HCT116 (cell line): ENCODE measurements at regions not wholly inside any gene's neighbourhood (a gene's known extent, or its start where the extent isn't known, plus 50 kb on each side); places are given as distances from the start of the nearest gene placed in this dataset.

ENCODE experiments used
- ATAC-seq: fragments of 200-7000 bp; cut with Tn5 transposase; 2 replicates; pipeline ENCODE4 v1.9.1; 2020; ENCODE audit warnings: mild to moderate bottlenecking, moderate library complexity
- BruUV-seq: library from RNA; stranded (reverse); fragments of 400-500 nt; replicated peaks from 2 replicates; lab custom pipeline; 2021; lab: Mats Ljungman, UMichigan
- CTCF ChIA-PET: fragments of 300-600 bp; sonication (Branson Sonifier 250); formaldehyde crosslinking; loops from one replicate; lab custom pipeline; 2021; ENCODE audit warnings: antibody characterized with exemption; lab: Charles Lee
- POLR2A ChIA-PET: fragments of 300-600, 350-600 bp; sonication (Branson Sonifier 250); formaldehyde crosslinking; loops from one replicate; lab custom pipeline; 2021; ENCODE audit warnings: antibody characterized with exemption; lab: Charles Lee
- RAD21 ChIA-PET, 2 experiments: fragments of 300-600 bp; sonication (Branson Sonifier 250); formaldehyde crosslinking; loops; one replicate each; lab custom pipeline; 2023; ENCODE audit warnings: low total read pairs in 2 of 2; ENCODE audit not compliant: uncharacterized antibody in 2 of 2, unreplicated experiment in 2 of 2, low non-redundant PET in 1 of 2; lab: Charles Lee
- DNase-seq: peaks from one replicate; pipeline ENCODE4 v3.0.0-alpha.2; 2010; ENCODE audit warnings: low read depth, low spot score
- H2AFZ ChIP-seq: fragments of 200-600 bp; shearing (Covaris generic), sonication (generic); 2 replicates; pipeline ENCODE4 v1.6.1; 2017; ENCODE audit warnings: low read depth, mixed run types, mixed read lengths, antibody characterized with exemption, low read length; ENCODE audit not compliant: poor library complexity, severe bottlenecking
- H3K27ac ChIP-seq: 2 replicates; pipeline ENCODE4 v1.5.1; 2012; ENCODE audit warnings: low read depth, low read length
- H3K27me3 ChIP-seq: fragments of 200-600 bp; sonication (generic); 2 replicates; pipeline ENCODE4 v1.6.1; 2016; ENCODE audit warnings: mixed run types, low read length, mixed read lengths; ENCODE audit not compliant: insufficient read depth
- H3K36me3 ChIP-seq, 2 experiments: fragments of 200-500 bp in 1 of 2; fragments of 200-600 bp in 1 of 2; sonication (Bioruptor generic) in 1 of 2; sonication (generic) in 1 of 2; 2 replicates each; pipeline versions ENCODE4 v1.5.1 to v1.6.1; 2014 to 2016; ENCODE audit warnings: low read length in 2 of 2, inconsistent platforms in 1 of 2, mixed read lengths in 1 of 2, mixed run types in 1 of 2; ENCODE audit not compliant: insufficient read depth in 2 of 2, control insufficient read depth in 1 of 2
- H3K4me1 ChIP-seq, 2 experiments: fragments of 200-600 bp in 1 of 2; sonication (generic) in 1 of 2; 2 replicates each; pipeline versions ENCODE4 v1.5.1 to v1.6.1; 2012 to 2017; ENCODE audit warnings: low read length in 2 of 2, inconsistent platforms in 1 of 2, mild to moderate bottlenecking in 1 of 2, mixed read lengths in 1 of 2, mixed run types in 1 of 2, moderate library complexity in 1 of 2; ENCODE audit not compliant: insufficient read depth in 2 of 2, control insufficient read depth in 1 of 2
- H3K4me2 ChIP-seq: fragments of 200-600 bp; sonication (generic); 2 replicates; pipeline ENCODE4 v1.6.1; 2017; ENCODE audit warnings: mixed run types, low read length, mixed read lengths
- H3K4me3 ChIP-seq, 2 experiments: fragments of 200-600 bp in 1 of 2; sonication (generic) in 1 of 2; replicated peaks in 1 of 2; 2 replicates each; pipeline ENCODE4 v1.5.1; 2011 to 2016; ENCODE audit warnings: low read length in 2 of 2, control low read depth in 1 of 2, low read depth in 1 of 2, mild to moderate bottlenecking in 1 of 2, mixed read lengths in 1 of 2, mixed run types in 1 of 2
- H3K79me2 ChIP-seq: fragments of 200-600 bp; sonication (generic); 2 replicates; pipeline ENCODE4 v1.6.1; 2017; ENCODE audit warnings: mild to moderate bottlenecking, mixed run types, low read length, moderate library complexity, mixed read lengths; ENCODE audit not compliant: insufficient read depth
- H3K9ac ChIP-seq: fragments of 200-600 bp; sonication (generic); 2 replicates; pipeline ENCODE4 v1.6.1; 2016; ENCODE audit warnings: low read length, mixed read lengths
- H3K9me2 ChIP-seq: fragments of 200-600 bp; sonication (generic), shearing (Covaris generic); 2 replicates; pipeline ENCODE4 v1.6.1; 2017; ENCODE audit warnings: mixed run types, mild to moderate bottlenecking, moderate library complexity; ENCODE audit not compliant: insufficient read depth
- H3K9me3 ChIP-seq, 2 experiments: fragments of 200-500 bp in 1 of 2; fragments of 200-600 bp in 1 of 2; sonication (Bioruptor generic) in 1 of 2; sonication (generic) in 1 of 2; 2 replicates each; pipeline ENCODE4 v1.6.1; 2014 to 2017; ENCODE audit warnings: low read length in 2 of 2, mixed read lengths in 2 of 2, inconsistent platforms in 1 of 2, low read depth in 1 of 2, mild to moderate bottlenecking in 1 of 2, mixed run types in 1 of 2, moderate library complexity in 1 of 2; ENCODE audit not compliant: control insufficient read depth in 1 of 2, insufficient read depth in 1 of 2
- H4K20me1 ChIP-seq: fragments of 200-600 bp; sonication (generic), shearing (Covaris generic); 2 replicates; pipeline ENCODE4 v1.6.1; 2017; ENCODE audit warnings: mixed run types, mild to moderate bottlenecking, moderate library complexity; ENCODE audit not compliant: insufficient read depth
- CBX3 ChIP-seq: IDR thresholded peaks from 2 replicates; pipeline ENCODE4 v1.6.1; 2012; ENCODE audit warnings: low read depth
- CEBPB ChIP-seq: IDR thresholded peaks from 2 replicates; pipeline ENCODE4 v1.6.1; 2012; ENCODE audit warnings: low read depth
- ELF1 ChIP-seq: IDR thresholded peaks from 2 replicates; pipeline ENCODE4 v1.6.1; 2012; ENCODE audit warnings: low read depth, borderline replicate concordance
- EZH2phosphoT487 ChIP-seq: fragments of 200-600 bp; IDR thresholded peaks from 2 replicates; pipeline ENCODE4 v1.6.1; 2018; ENCODE audit warnings: antibody characterized with exemption, borderline replicate concordance
- FOSL1 ChIP-seq: IDR thresholded peaks from 2 replicates; pipeline ENCODE4 v1.6.1; 2012; ENCODE audit warnings: low read depth
- JUND ChIP-seq: IDR thresholded peaks from 2 replicates; pipeline ENCODE4 v1.6.1; 2012
- POLR2A ChIP-seq: IDR thresholded peaks from 2 replicates; pipeline ENCODE4 v1.7.0; 2011; ENCODE audit warnings: borderline replicate concordance; ENCODE audit not compliant: insufficient read depth, insufficient read length; ENCODE audit errors: extremely low read depth
- POLR2AphosphoS5 ChIP-seq: IDR thresholded peaks from 2 replicates; pipeline ENCODE4 v1.6.1; 2011; ENCODE audit warnings: mild to moderate bottlenecking, low read depth, low read length, moderate library complexity
- RAD21 ChIP-seq: IDR thresholded peaks from 2 replicates; pipeline ENCODE4 v1.6.1; 2012; ENCODE audit warnings: low read depth, mild to moderate bottlenecking
- SIN3A ChIP-seq: IDR thresholded peaks from 2 replicates; pipeline ENCODE4 v1.6.1; 2012; ENCODE audit warnings: low read depth
- SRF ChIP-seq: IDR thresholded peaks from 2 replicates; pipeline ENCODE4 v1.6.1; 2012; ENCODE audit warnings: low read depth
- TCF7L2 ChIP-seq: IDR thresholded peaks from 2 replicates; pipeline ENCODE4 v1.7.0; 2011; ENCODE audit warnings: borderline replicate concordance, inconsistent platforms; ENCODE audit not compliant: insufficient read depth, insufficient read length; ENCODE audit errors: extremely low read depth
- YY1 ChIP-seq: IDR thresholded peaks from 2 replicates; pipeline ENCODE4 v1.6.1; 2011; ENCODE audit warnings: low read length, low read depth, moderate library complexity, mild to moderate bottlenecking; ENCODE audit not compliant: insufficient replicate concordance; ENCODE audit errors: extremely low read depth
- ZFX ChIP-seq: fragments of 450-650 bp; IDR thresholded peaks from 2 replicates; pipeline ENCODE4 v1.6.1; 2017
- ZNF274 ChIP-seq: fragments of 200-500 bp; sonication (Bioruptor generic); IDR thresholded peaks from 2 replicates; pipeline ENCODE4 v1.6.1; 2014; ENCODE audit warnings: mild to moderate bottlenecking, low read depth, low read length, inconsistent platforms
- intact Hi-C: fragments of 100-400 bp; cut with micrococcal nuclease; formaldehyde crosslinking; loops from 2 replicates; pipeline ENCODE4 v1.10.0; 2022
- TF ChIP-seq, protein P1 (sequence below), 3 experiments: fragments of 200-600 bp in 1 of 3; sonication (generic) in 1 of 3; IDR thresholded peaks in 2 of 3; conservative IDR thresholded peaks in 1 of 3; 2 replicates each; pipeline ENCODE4 v1.5.1; 2012 to 2017; ENCODE audit warnings: low read depth in 2 of 3, low read length in 2 of 3, antibody characterized with exemption in 1 of 3, borderline replicate concordance in 1 of 3, control low read depth in 1 of 3, mild to moderate bottlenecking in 1 of 3, mixed read lengths in 1 of 3, mixed run types in 1 of 3, moderate library complexity in 1 of 3; ENCODE audit not compliant: insufficient read depth in 1 of 3
- TF ChIP-seq, protein P2 (sequence below): IDR thresholded peaks from 2 replicates; pipeline ENCODE4 v1.6.1; 2012
- TF ChIP-seq, protein P3 (sequence below): IDR thresholded peaks from 2 replicates; pipeline ENCODE4 v1.6.1; 2012; ENCODE audit warnings: low read depth

DNA sequence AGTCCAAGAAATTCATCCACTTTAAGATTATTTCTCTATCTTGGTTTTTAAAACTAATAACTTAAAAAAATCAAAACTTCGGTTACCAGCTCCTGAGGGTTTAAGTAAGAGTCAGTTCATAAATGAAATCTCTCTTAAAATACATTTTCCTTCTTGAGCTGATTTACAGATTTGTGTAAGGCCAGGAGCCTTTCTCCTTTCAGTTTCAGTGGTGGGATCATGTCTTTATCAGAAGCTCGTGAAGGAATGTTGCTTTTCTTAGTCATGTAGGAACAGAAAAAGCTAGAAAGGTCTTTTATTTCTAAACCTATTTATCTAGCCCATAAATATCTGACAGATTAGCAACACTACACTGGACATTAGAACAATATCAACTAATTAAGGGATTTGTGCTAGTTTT lies 390.2 kb downstream of the GPATCH2 start:
- H3K9me3 ChIP-seq: no peaks in the 10 kb centered on the region
- no peak overlapping the region for H2AFZ ChIP-seq
- ChIA-PET CTCF (no interaction called here), RAD21 (no interaction called here), POLR2A (no interaction called here)
- no peak for DNase-seq
- H4K20me1 ChIP-seq: no peaks in the 10 kb centered on the region
- no peak overlapping the region for H3K9ac ChIP-seq
- no peaks in the 10 kb centered on the region for H3K9me2 ChIP-seq
- no peak overlapping the region for H3K27ac ChIP-seq
- no peak for TF ChIP-seq ZNF274
- TF ChIP-seq EZH2phosphoT487: no peak
- TF ChIP-seq TCF7L2: no peak
- TF ChIP-seq POLR2A: no peak
- no peak for TF ChIP-seq ELF1
- no peak for TF ChIP-seq RAD21
- no peak for TF ChIP-seq YY1
- no peak for TF ChIP-seq SRF
- TF ChIP-seq, protein P1, sequence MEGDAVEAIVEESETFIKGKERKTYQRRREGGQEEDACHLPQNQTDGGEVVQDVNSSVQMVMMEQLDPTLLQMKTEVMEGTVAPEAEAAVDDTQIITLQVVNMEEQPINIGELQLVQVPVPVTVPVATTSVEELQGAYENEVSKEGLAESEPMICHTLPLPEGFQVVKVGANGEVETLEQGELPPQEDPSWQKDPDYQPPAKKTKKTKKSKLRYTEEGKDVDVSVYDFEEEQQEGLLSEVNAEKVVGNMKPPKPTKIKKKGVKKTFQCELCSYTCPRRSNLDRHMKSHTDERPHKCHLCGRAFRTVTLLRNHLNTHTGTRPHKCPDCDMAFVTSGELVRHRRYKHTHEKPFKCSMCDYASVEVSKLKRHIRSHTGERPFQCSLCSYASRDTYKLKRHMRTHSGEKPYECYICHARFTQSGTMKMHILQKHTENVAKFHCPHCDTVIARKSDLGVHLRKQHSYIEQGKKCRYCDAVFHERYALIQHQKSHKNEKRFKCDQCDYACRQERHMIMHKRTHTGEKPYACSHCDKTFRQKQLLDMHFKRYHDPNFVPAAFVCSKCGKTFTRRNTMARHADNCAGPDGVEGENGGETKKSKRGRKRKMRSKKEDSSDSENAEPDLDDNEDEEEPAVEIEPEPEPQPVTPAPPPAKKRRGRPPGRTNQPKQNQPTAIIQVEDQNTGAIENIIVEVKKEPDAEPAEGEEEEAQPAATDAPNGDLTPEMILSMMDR (IDR thresholded peaks at IDR 0.05 in 2 of 3, conservative IDR thresholded peaks at IDR 0.05 in 1 of 3; ENCODE audit: borderline replicate concordance in 1 of 3, insufficient read depth in 1 of 3, low read depth in 2 of 3, low read length in 2 of 3): no peak
- no peak for TF ChIP-seq JUND
- no peak for TF ChIP-seq SIN3A
- no peak for TF ChIP-seq CBX3
- no peak for TF ChIP-seq POLR2AphosphoS5
- no peak for TF ChIP-seq CEBPB
- TF ChIP-seq, protein P2, sequence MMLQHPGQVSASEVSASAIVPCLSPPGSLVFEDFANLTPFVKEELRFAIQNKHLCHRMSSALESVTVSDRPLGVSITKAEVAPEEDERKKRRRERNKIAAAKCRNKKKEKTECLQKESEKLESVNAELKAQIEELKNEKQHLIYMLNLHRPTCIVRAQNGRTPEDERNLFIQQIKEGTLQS: no peak
- TF ChIP-seq FOSL1: no peak
- TF ChIP-seq, protein P3, sequence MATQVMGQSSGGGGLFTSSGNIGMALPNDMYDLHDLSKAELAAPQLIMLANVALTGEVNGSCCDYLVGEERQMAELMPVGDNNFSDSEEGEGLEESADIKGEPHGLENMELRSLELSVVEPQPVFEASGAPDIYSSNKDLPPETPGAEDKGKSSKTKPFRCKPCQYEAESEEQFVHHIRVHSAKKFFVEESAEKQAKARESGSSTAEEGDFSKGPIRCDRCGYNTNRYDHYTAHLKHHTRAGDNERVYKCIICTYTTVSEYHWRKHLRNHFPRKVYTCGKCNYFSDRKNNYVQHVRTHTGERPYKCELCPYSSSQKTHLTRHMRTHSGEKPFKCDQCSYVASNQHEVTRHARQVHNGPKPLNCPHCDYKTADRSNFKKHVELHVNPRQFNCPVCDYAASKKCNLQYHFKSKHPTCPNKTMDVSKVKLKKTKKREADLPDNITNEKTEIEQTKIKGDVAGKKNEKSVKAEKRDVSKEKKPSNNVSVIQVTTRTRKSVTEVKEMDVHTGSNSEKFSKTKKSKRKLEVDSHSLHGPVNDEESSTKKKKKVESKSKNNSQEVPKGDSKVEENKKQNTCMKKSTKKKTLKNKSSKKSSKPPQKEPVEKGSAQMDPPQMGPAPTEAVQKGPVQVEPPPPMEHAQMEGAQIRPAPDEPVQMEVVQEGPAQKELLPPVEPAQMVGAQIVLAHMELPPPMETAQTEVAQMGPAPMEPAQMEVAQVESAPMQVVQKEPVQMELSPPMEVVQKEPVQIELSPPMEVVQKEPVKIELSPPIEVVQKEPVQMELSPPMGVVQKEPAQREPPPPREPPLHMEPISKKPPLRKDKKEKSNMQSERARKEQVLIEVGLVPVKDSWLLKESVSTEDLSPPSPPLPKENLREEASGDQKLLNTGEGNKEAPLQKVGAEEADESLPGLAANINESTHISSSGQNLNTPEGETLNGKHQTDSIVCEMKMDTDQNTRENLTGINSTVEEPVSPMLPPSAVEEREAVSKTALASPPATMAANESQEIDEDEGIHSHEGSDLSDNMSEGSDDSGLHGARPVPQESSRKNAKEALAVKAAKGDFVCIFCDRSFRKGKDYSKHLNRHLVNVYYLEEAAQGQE: no peak
- TF ChIP-seq ZFX: no peak
- no peak overlapping the region for H3K4me2 ChIP-seq
- intact Hi-C loops: no loop called here
- no peaks in the 10 kb centered on the region for H3K79me2 ChIP-seq
- H3K36me3 ChIP-seq: no peaks in the 10 kb centered on the region
- H3K4me3 ChIP-seq: no peak overlapping the region
- BruUV-seq: no TSS peak
- no peaks in the 10 kb centered on the region for H3K4me1 ChIP-seq
- no peak for ATAC-seq
- H3K27me3 ChIP-seq: no peaks in the 10 kb centered on the region
